MG63 (cell line): ENCODE measurements at regions not wholly inside any gene's neighbourhood (a gene's known extent, or its start where the extent isn't known, plus 50 kb on each side); places are given as distances from the start of the nearest gene placed in this dataset.
"Not testable (repeated sequence)": the region's sequence is repeated elsewhere in the genome, so short reads cannot be mapped to it uniquely, and the experiment has no call there.

Experiments
- DNase-seq: peaks from one replicate; pipeline ENCODE4 v3.0.0-alpha.2; 2020
- H3K27me3 ChIP-seq: fragments of 250-450 bp; sonication (Bioruptor Pico); 2 replicates; pipeline ENCODE4 v1.5.1; 2020; ENCODE audit warnings: mild to moderate bottlenecking, moderate library complexity
- H3K36me3 ChIP-seq: fragments of 250-450 bp; sonication (Bioruptor Pico); 2 replicates; pipeline ENCODE4 v1.5.1; 2020; ENCODE audit warnings: mild to moderate bottlenecking, moderate library complexity
- H3K4me3 ChIP-seq: fragments of 250-450 bp; sonication (Bioruptor Pico); 2 replicates; pipeline ENCODE4 v1.5.1; 2020; ENCODE audit warnings: mild to moderate bottlenecking, moderate library complexity
- H3K9me3 ChIP-seq: fragments of 250-450 bp; sonication (Bioruptor Pico); 2 replicates; pipeline ENCODE4 v1.5.1; 2020; ENCODE audit warnings: mild to moderate bottlenecking, moderate library complexity

- no peak for DNase-seq
- Histone ChIP-seq H3K4me3 (no peak overlapping the region), H3K9me3 (no peaks in the 10 kb centered on the region), H3K27me3 (no peaks in the 10 kb centered on the region), H3K36me3 (no peaks in the 10 kb centered on the region)
These were observed 151.2 kb upstream of the RFLNA start for GRCh38 chr12:124143726-124144125.

- H3K9me3 ChIP-seq: no peaks in the 10 kb centered on the region
- no peak for DNase-seq
- H3K4me3 ChIP-seq: no peak overlapping the region
- no peaks in the 10 kb centered on the region for H3K27me3 ChIP-seq
- no peaks in the 10 kb centered on the region for H3K36me3 ChIP-seq
These were observed 150.2 kb upstream of the RFLNA start for GRCh38 chr12:124144531-124145194.

GRCh38 chr12:124147027-124147426, 147.9 kb upstream of the RFLNA start:
- Histone ChIP-seq H3K27me3 (no peaks in the 10 kb centered on the region), H3K9me3 (no peaks in the 10 kb centered on the region), H3K4me3 (no peak overlapping the region), H3K36me3 (no peaks in the 10 kb centered on the region)
- no peak for DNase-seq

GRCh38 chr12:124147575-124147974, 147.3 kb upstream of the RFLNA start:
- DNase-seq: no peak
- no peaks in the 10 kb centered on the region for H3K9me3 ChIP-seq
- no peaks in the 10 kb centered on the region for H3K36me3 ChIP-seq
- H3K4me3 ChIP-seq: no peak overlapping the region
- H3K27me3 ChIP-seq: no peaks in the 10 kb centered on the region

GRCh38 chr12:124148481-124149273, 146.2 kb upstream of the RFLNA start:
- Histone ChIP-seq H3K4me3 (no peak overlapping the region), H3K9me3 (no peaks in the 10 kb centered on the region), H3K27me3 (no peaks in the 10 kb centered on the region), H3K36me3 (no peaks in the 10 kb centered on the region)
- DNase-seq: no peak

- no peaks in the 10 kb centered on the region for H3K9me3 ChIP-seq
- H3K27me3 ChIP-seq: no peaks in the 10 kb centered on the region
- H3K36me3 ChIP-seq: no peaks in the 10 kb centered on the region
- no peak overlapping the region for H3K4me3 ChIP-seq
- no peak for DNase-seq
These were observed 145.6 kb upstream of the RFLNA start for GRCh38 chr12:124149287-124149686.

- H3K9me3 ChIP-seq: no peaks in the 10 kb centered on the region
- no peak overlapping the region for H3K4me3 ChIP-seq
- no peaks in the 10 kb centered on the region for H3K36me3 ChIP-seq
- H3K27me3 ChIP-seq: no peaks in the 10 kb centered on the region
- no peak for DNase-seq
These were observed 144.7 kb upstream of the RFLNA start for GRCh38 chr12:124150168-124150567.

GRCh38 chr12:124151583-124151982, 143.3 kb upstream of the RFLNA start:
- Histone ChIP-seq H3K4me3 (no peak overlapping the region), H3K27me3 (no peaks in the 10 kb centered on the region), H3K36me3 (no peaks in the 10 kb centered on the region), H3K9me3 (no peaks in the 10 kb centered on the region)
- no peak for DNase-seq

GRCh38 chr12:124152731-124153130, 142.2 kb upstream of the RFLNA start:
- Histone ChIP-seq H3K9me3 (no peaks in the 10 kb centered on the region), H3K36me3 (no peaks in the 10 kb centered on the region), H3K4me3 (no peak overlapping the region), H3K27me3 (no peaks in the 10 kb centered on the region)
- DNase-seq: no peak

GRCh38 chr12:124153392-124153791, 141.5 kb upstream of the RFLNA start:
- no peak for DNase-seq
- Histone ChIP-seq H3K9me3 (no peaks in the 10 kb centered on the region), H3K27me3 (no peaks in the 10 kb centered on the region), H3K4me3 (no peak overlapping the region), H3K36me3 (no peaks in the 10 kb centered on the region)

GRCh38 chr12:124157406-124157805, 137.5 kb upstream of the RFLNA start:
- no peaks in the 10 kb centered on the region for H3K36me3 ChIP-seq
- no peaks in the 10 kb centered on the region for H3K9me3 ChIP-seq
- no peak overlapping the region for H3K4me3 ChIP-seq
- DNase-seq: no peak
- no peaks in the 10 kb centered on the region for H3K27me3 ChIP-seq

- H3K36me3 ChIP-seq: no peaks in the 10 kb centered on the region
- no peaks in the 10 kb centered on the region for H3K27me3 ChIP-seq
- H3K9me3 ChIP-seq: no peaks in the 10 kb centered on the region; the same call in 1 of the 2 replicates
- no peak overlapping the region for H3K4me3 ChIP-seq
- no peak for DNase-seq
These were observed 135.2 kb upstream of the RFLNA start for GRCh38 chr12:124159655-124160054.

GRCh38 chr12:124160097-124160756, 134.7 kb upstream of the RFLNA start:
- Histone ChIP-seq H3K4me3 (no peak overlapping the region), H3K27me3 (no peaks in the 10 kb centered on the region), H3K36me3 (no peaks in the 10 kb centered on the region), H3K9me3 (no peaks in the 10 kb centered on the region; the same call in 1 of the 2 replicates)
- DNase-seq: no peak

- not testable (repeated sequence) for H3K9me3 ChIP-seq, H3K4me3 ChIP-seq
These were observed 133.5 kb upstream of the RFLNA start for GRCh38 chr12:124161402-124161801.

GRCh38 chr12:124162151-124163110, 132.5 kb upstream of the RFLNA start:
- H3K4me3 ChIP-seq: no peak overlapping the region
- H3K27me3 ChIP-seq: no peaks in the 10 kb centered on the region
- no peak for DNase-seq
- H3K36me3 ChIP-seq: no peaks in the 10 kb centered on the region
- H3K9me3 ChIP-seq: no peaks in the 10 kb centered on the region; the same call in 1 of the 2 replicates

More at GRCh38 chr12:124161402-124161801, 133.5 kb upstream of the RFLNA start:
- H3K36me3 ChIP-seq, H3K27me3 ChIP-seq, DNase-seq: not testable (repeated sequence)

GRCh38 chr12:124165695-124166094, 129.2 kb upstream of the RFLNA start:
- Histone ChIP-seq H3K9me3 (no peaks in the 10 kb centered on the region; the same call in 1 of the 2 replicates), H3K36me3 (no peaks in the 10 kb centered on the region), H3K27me3 (no peaks in the 10 kb centered on the region; the same call in 1 of the 2 replicates), H3K4me3 (no peak overlapping the region)
- no peak for DNase-seq
